H9 (cell line): ENCODE measurements at regions not wholly inside any gene's neighbourhood (a gene's known extent, or its start where the extent isn't known, plus 50 kb on each side); places are given as distances from the start of the nearest gene placed in this dataset.

Experiments
- DNase-seq: peaks from one replicate; pipeline ENCODE4 v3.0.0-alpha.2; 2017
- H2AFZ ChIP-seq: one replicate; pipeline ENCODE4 v1.6.1; 2013; ENCODE audit warnings: mild to moderate bottlenecking, low read length, control low read depth, moderate library complexity
- H2AK5ac ChIP-seq: 2 replicates; pipeline ENCODE4 v1.6.1; 2013; ENCODE audit warnings: low read length, control low read depth, mixed read lengths; ENCODE audit not compliant: insufficient read length
- H2BK120ac ChIP-seq: one replicate; pipeline ENCODE4 v1.6.1; 2013; ENCODE audit warnings: low read depth, mild to moderate bottlenecking, low read length, control low read depth, inconsistent platforms; ENCODE audit not compliant: poor library complexity, severe bottlenecking
- H2BK12ac ChIP-seq: 2 replicates; pipeline ENCODE4 v1.6.1; 2013; ENCODE audit warnings: low read length, control low read depth, mixed read lengths, low read depth; ENCODE audit not compliant: insufficient read length
- H2BK15ac ChIP-seq: 2 replicates; pipeline ENCODE4 v1.6.1; 2013; ENCODE audit warnings: low read depth, low read length, control low read depth
- H2BK20ac ChIP-seq: one replicate; pipeline ENCODE4 v1.6.1; 2013; ENCODE audit warnings: low read depth, mild to moderate bottlenecking, low read length, control low read depth, inconsistent platforms; ENCODE audit not compliant: poor library complexity, severe bottlenecking
- H2BK5ac ChIP-seq: 2 replicates; pipeline ENCODE4 v1.6.1; 2013; ENCODE audit warnings: low read length, control low read depth, mixed read lengths; ENCODE audit not compliant: insufficient read length
- H3K14ac ChIP-seq: 2 replicates; pipeline ENCODE4 v1.6.1; 2013; ENCODE audit warnings: low read length, control low read depth; ENCODE audit not compliant: insufficient read depth
- H3K18ac ChIP-seq: 2 replicates; pipeline ENCODE4 v1.6.1; 2013; ENCODE audit warnings: low read depth, mild to moderate bottlenecking, mixed read lengths, low read length, control low read depth; ENCODE audit not compliant: insufficient read length
- H3K23ac ChIP-seq: 2 replicates; pipeline ENCODE4 v1.6.1; 2013; ENCODE audit warnings: low read length, control low read depth, mixed read lengths, low read depth; ENCODE audit not compliant: insufficient read length
- H3K23me2 ChIP-seq: 2 replicates; pipeline ENCODE4 v1.6.1; 2013; ENCODE audit warnings: low read depth, mild to moderate bottlenecking, mixed read lengths, low read length, control low read depth; ENCODE audit not compliant: insufficient read length, poor library complexity, severe bottlenecking
- H3K27ac ChIP-seq: 2 replicates; pipeline ENCODE4 v1.5.1; 2013; ENCODE audit warnings: low read length, control low read depth, mixed read lengths, low read depth; ENCODE audit not compliant: insufficient read length
- H3K27me3 ChIP-seq: 2 replicates; pipeline ENCODE4 v1.6.1; 2013; ENCODE audit warnings: low read length, control low read depth, inconsistent platforms; ENCODE audit not compliant: insufficient read depth
- H3K4ac ChIP-seq: 2 replicates; pipeline ENCODE4 v1.6.1; 2013; ENCODE audit warnings: low read depth, mild to moderate bottlenecking, control low read depth, inconsistent platforms, low read length, moderate library complexity
- H3K4me1 ChIP-seq: 2 replicates; pipeline ENCODE4 v1.6.1; 2013; ENCODE audit warnings: low read length, control low read depth, inconsistent platforms; ENCODE audit not compliant: insufficient read depth
- H3K4me2 ChIP-seq: 2 replicates; pipeline ENCODE4 v1.6.1; 2013; ENCODE audit warnings: low read length, control low read depth, mixed read lengths; ENCODE audit not compliant: insufficient read length, insufficient read depth
- H3K56ac ChIP-seq: 2 replicates; pipeline ENCODE4 v1.6.1; 2013; ENCODE audit warnings: low read depth, mild to moderate bottlenecking, mixed read lengths, low read length, control low read depth; ENCODE audit not compliant: insufficient read length
- H3K79me1 ChIP-seq: 2 replicates; pipeline ENCODE4 v1.6.1; 2013; ENCODE audit warnings: low read depth, mild to moderate bottlenecking, moderate library complexity, low read length, control low read depth, inconsistent platforms; ENCODE audit not compliant: insufficient read depth, poor library complexity, severe bottlenecking
- H3K79me2 ChIP-seq: 2 replicates; pipeline ENCODE4 v1.6.1; 2013; ENCODE audit warnings: low read length, control low read depth, inconsistent platforms; ENCODE audit not compliant: insufficient read depth
- H3K9ac ChIP-seq: 2 replicates; pipeline ENCODE4 v1.6.1; 2013; ENCODE audit warnings: low read length, control low read depth, mixed read lengths; ENCODE audit not compliant: insufficient read length; ENCODE audit errors: extremely low read depth
- H3K9me3 ChIP-seq: one replicate; pipeline ENCODE4 v1.6.1; 2013; ENCODE audit warnings: low read depth, low read length, inconsistent platforms; ENCODE audit not compliant: control insufficient read depth
- H3T11ph ChIP-seq: one replicate; pipeline ENCODE4 v1.6.1; 2013; ENCODE audit warnings: mild to moderate bottlenecking, low read length, control low read depth, inconsistent platforms
- H4K20me1 ChIP-seq: one replicate; pipeline ENCODE4 v1.6.1; 2013; ENCODE audit not compliant: control insufficient read depth, insufficient read length, insufficient read depth
- H4K5ac ChIP-seq: 2 replicates; pipeline ENCODE4 v1.6.1; 2013; ENCODE audit warnings: low read depth, mild to moderate bottlenecking, mixed read lengths, low read length, control low read depth; ENCODE audit not compliant: insufficient read length
- H4K8ac ChIP-seq: replicated peaks from 2 replicates; pipeline ENCODE4 v1.6.1; 2013; ENCODE audit warnings: low read length, control low read depth, mixed read lengths, low read depth; ENCODE audit not compliant: insufficient read length
- H4K91ac ChIP-seq: 2 replicates; pipeline ENCODE4 v1.6.1; 2013; ENCODE audit warnings: low read depth, mild to moderate bottlenecking, moderate library complexity, mixed read lengths, low read length, control low read depth; ENCODE audit not compliant: insufficient read length
- H3K27ac Mint-ChIP-seq, 3 experiments: 2 replicates in 2 of 3; 3 replicates in 1 of 3; pipeline ENCODE4 v1.8.0; 2020 to 2021; ENCODE audit warnings: mixed read lengths in 3 of 3, mild to moderate bottlenecking in 1 of 3, moderate library complexity in 1 of 3
- H3K27me3 Mint-ChIP-seq: 2 replicates; pipeline ENCODE4 v1.8.0; 2021; ENCODE audit warnings: low read depth, mild to moderate bottlenecking, moderate library complexity, mixed read lengths
- H3K36me3 Mint-ChIP-seq, 3 experiments: 2 replicates in 2 of 3; 3 replicates in 1 of 3; pipeline ENCODE4 v1.8.0; 2020 to 2021; ENCODE audit warnings: low read depth in 3 of 3, mixed read lengths in 3 of 3; ENCODE audit not compliant: insufficient read depth in 1 of 3
- H3K4me1 Mint-ChIP-seq, 2 experiments: 2 replicates each; pipeline ENCODE4 v1.8.0; 2020; ENCODE audit warnings: mixed read lengths in 2 of 2
- H3K4me3 Mint-ChIP-seq, 2 experiments: 2 replicates in 1 of 2; 3 replicates in 1 of 2; pipeline ENCODE4 v1.8.0; 2020 to 2021; ENCODE audit warnings: mild to moderate bottlenecking in 2 of 2, mixed read lengths in 2 of 2, moderate library complexity in 1 of 2
- H3K9me3 Mint-ChIP-seq, 2 experiments: 2 replicates in 1 of 2; 3 replicates in 1 of 2; pipeline ENCODE4 v1.8.0; 2020; ENCODE audit warnings: mild to moderate bottlenecking in 2 of 2, mixed read lengths in 2 of 2, moderate library complexity in 1 of 2
- WGBS: extraction: QIAGEN DNeasy Blood & Tissue Kit; methylation state at CpG from one replicate; pipeline ENCODE4 v1.1.7; 2013; ENCODE audit warnings: missing lambda C conversion rate, low lambda C conversion rate, mixed read lengths; ENCODE audit not compliant: insufficient read length; ENCODE audit errors: extremely low coverage; 5-methylcytosine and 5-hydroxymethylcytosine counted together
- TF ChIP-seq, protein P1 (sequence below): fragments of 200-600 bp; sonication (generic); conservative IDR thresholded peaks from 3 replicates; pipeline ENCODE4 v1.8.0; 2021; ENCODE audit warnings: antibody characterized with exemption, mild to moderate bottlenecking

GRCh38 chr20:24892931-24893330 is 56.1 kb upstream of the CST7 start:
- no peak overlapping the region for H3K4me2 ChIP-seq
- H3K79me2 ChIP-seq = no peaks in the 10 kb centered on the region
- H3K56ac ChIP-seq = no peak overlapping the region
- H3K4me1 ChIP-seq = no peaks in the 10 kb centered on the region
- H3K36me3 Mint-ChIP-seq = peaks cover 0 to 2% (median 0%) of the 10 kb centered on the region in 3 experiments; a peak in 2 of 7 replicates
- H2BK12ac ChIP-seq = no peak overlapping the region
- H3K79me1 ChIP-seq = no peaks in the 10 kb centered on the region
- no peak overlapping the region for H3K27ac Mint-ChIP-seq
- H2BK5ac ChIP-seq = no peak overlapping the region
- no peak overlapping the region for H3K14ac ChIP-seq
- H3K4me3 Mint-ChIP-seq = no peak overlapping the region
- H3K4ac ChIP-seq = no peak overlapping the region
- H3K23me2 ChIP-seq = no peaks in the 10 kb centered on the region
- peaks cover 13 to 18% of the 10 kb centered on the region in 2 experiments for H3K9me3 Mint-ChIP-seq
- H3K27ac ChIP-seq = no peak overlapping the region
- H2AK5ac ChIP-seq = no peak overlapping the region
- no peak overlapping the region for H3K18ac ChIP-seq
- H3K27me3 Mint-ChIP-seq = peaks cover 4% of the 10 kb centered on the region
- no peak overlapping the region for H4K91ac ChIP-seq
- no peak overlapping the region for H4K8ac ChIP-seq
- H4K5ac ChIP-seq = no peak overlapping the region
- H3K9ac ChIP-seq = no peak overlapping the region
- no peaks in the 10 kb centered on the region for H4K20me1 ChIP-seq
- no peak overlapping the region for H2AFZ ChIP-seq
- H2BK120ac ChIP-seq = no peak overlapping the region
- no peaks in the 10 kb centered on the region for H3K27me3 ChIP-seq
- no CpG with 5 or more reads among the region's 10 CpGs for WGBS
- no peak overlapping the region for H3T11ph ChIP-seq
- H3K9me3 ChIP-seq = no peaks in the 10 kb centered on the region
- TF ChIP-seq, protein P1, sequence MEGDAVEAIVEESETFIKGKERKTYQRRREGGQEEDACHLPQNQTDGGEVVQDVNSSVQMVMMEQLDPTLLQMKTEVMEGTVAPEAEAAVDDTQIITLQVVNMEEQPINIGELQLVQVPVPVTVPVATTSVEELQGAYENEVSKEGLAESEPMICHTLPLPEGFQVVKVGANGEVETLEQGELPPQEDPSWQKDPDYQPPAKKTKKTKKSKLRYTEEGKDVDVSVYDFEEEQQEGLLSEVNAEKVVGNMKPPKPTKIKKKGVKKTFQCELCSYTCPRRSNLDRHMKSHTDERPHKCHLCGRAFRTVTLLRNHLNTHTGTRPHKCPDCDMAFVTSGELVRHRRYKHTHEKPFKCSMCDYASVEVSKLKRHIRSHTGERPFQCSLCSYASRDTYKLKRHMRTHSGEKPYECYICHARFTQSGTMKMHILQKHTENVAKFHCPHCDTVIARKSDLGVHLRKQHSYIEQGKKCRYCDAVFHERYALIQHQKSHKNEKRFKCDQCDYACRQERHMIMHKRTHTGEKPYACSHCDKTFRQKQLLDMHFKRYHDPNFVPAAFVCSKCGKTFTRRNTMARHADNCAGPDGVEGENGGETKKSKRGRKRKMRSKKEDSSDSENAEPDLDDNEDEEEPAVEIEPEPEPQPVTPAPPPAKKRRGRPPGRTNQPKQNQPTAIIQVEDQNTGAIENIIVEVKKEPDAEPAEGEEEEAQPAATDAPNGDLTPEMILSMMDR = no peak
- DNase-seq = no peak
- no peaks in the 10 kb centered on the region for H3K4me1 Mint-ChIP-seq
- no peak overlapping the region for H2BK15ac ChIP-seq
- no peak overlapping the region for H2BK20ac ChIP-seq
- H3K23ac ChIP-seq = no peak overlapping the region
